Right renal cortex interstitium (tissue), 3 donors: ENCODE measurements at regions not wholly inside any gene's neighbourhood (a gene's known extent, or its start where the extent isn't known, plus 50 kb on each side); places are given as distances from the start of the nearest gene placed in this dataset.

Source experiments
- DNase-seq, 3 donors: peaks; one replicate each; pipeline ENCODE4 v3.0.0-alpha.2; 2013; ENCODE audit warnings: low read depth in 3 of 3, low spot score in 2 of 3

- no peak for DNase-seq
These were observed 160.1 kb downstream of the MFSD1 start for GRCh38 chr3:158961911-158962310.

- no peak for DNase-seq
These were observed 168.2 kb downstream of the MFSD1 start for GRCh38 chr3:158970006-158970405.

- DNase-seq = no peak
These were observed 173.1 kb downstream of the MFSD1 start for GRCh38 chr3:158974904-158975303.

GRCh38 chr3:158976966-158977365, 175.1 kb downstream of the MFSD1 start:
- DNase-seq = peak in 2 of 3 donors; percentile 7 to 24

- DNase-seq = no peak
These were observed 175.6 kb downstream of the MFSD1 start for GRCh38 chr3:158977497-158977896.

- no peak for DNase-seq
These were observed 181.6 kb downstream of the MFSD1 start for GRCh38 chr3:158983216-158984099.

GRCh38 chr3:158991146-158991705, 189.4 kb downstream of the MFSD1 start:
- no peak for DNase-seq

GRCh38 chr3:158992463-158992862, 190.6 kb downstream of the MFSD1 start:
- no peak for DNase-seq

GRCh38 chr3:158994386-158994785, 192.5 kb downstream of the MFSD1 start:
- no peak for DNase-seq

GRCh38 chr3:159001711-159002110, 199.9 kb downstream of the MFSD1 start:
- DNase-seq = no peak

- DNase-seq = no peak
These were observed 203.3 kb downstream of the MFSD1 start for GRCh38 chr3:159005137-159005536.

GRCh38 chr3:159007331-159007730, 205.5 kb downstream of the MFSD1 start:
- no peak for DNase-seq

- DNase-seq = no peak
These were observed 206.5 kb downstream of the MFSD1 start for GRCh38 chr3:159008401-159008800.

- no peak for DNase-seq
These were observed 216.5 kb downstream of the MFSD1 start for GRCh38 chr3:159018341-159018740.

- no peak for DNase-seq
These were observed 223.9 kb downstream of the MFSD1 start for GRCh38 chr3:159025733-159026132.

GRCh38 chr3:159026510-159026909, 224.7 kb downstream of the MFSD1 start:
- DNase-seq = no peak

- no peak for DNase-seq
These were observed 226.9 kb downstream of the MFSD1 start for GRCh38 chr3:159028706-159029105.

- DNase-seq = no peak
These were observed 227.6 kb downstream of the MFSD1 start for GRCh38 chr3:159029306-159030026.

- no peak for DNase-seq
These were observed 228.3 kb downstream of the MFSD1 start for GRCh38 chr3:159030138-159030670.

GRCh38 chr3:159030886-159031679, 229.2 kb downstream of the MFSD1 start:
- DNase-seq = no peak

GRCh38 chr3:159032311-159032710, 230.5 kb downstream of the MFSD1 start:
- no peak for DNase-seq
